ENCODE measurements at regions not wholly inside any gene's neighbourhood (a gene's known extent, or its start where the extent isn't known, plus 50 kb on each side); places are given as distances from the start of the nearest gene placed in this dataset.
"Not testable (repeated sequence)": the region's sequence is repeated elsewhere in the genome, so short reads cannot be mapped to it uniquely, and the experiment has no call there.

DNA sequence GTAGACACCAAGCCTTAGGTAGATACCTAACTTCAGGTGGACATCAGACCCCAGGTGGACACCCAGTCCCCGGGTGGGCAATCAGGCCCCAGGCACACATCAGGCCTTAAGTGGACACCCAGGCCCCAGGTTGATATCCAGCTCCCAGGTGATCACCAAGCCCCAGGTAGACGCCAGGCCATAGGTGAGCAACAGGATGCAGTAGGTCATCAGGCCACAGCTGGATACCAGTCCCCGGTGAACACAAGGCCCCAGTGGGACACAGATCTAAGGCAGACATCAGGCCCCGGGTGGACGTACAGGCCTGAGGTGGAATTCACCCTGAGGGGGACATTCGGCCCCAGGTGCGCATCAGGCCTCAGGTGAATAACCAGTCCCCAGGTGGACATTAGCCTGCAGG, 201.0 kb downstream of the POTEM start:
- not testable (repeated sequence) for H2BK120ac ChIP-seq (ENCODE audit: low read depth, low read length); H4K91ac ChIP-seq (ENCODE audit: low read depth, low read length, poor library complexity); H3K4me1 ChIP-seq (ENCODE audit: control insufficient read depth in 2 of 2, insufficient read depth in 1 of 2, low read depth in 1 of 2, low read length in 2 of 2); H3K18ac ChIP-seq (ENCODE audit: low read length); H2BK5ac ChIP-seq (ENCODE audit: low read length); H3K27me3 ChIP-seq (ENCODE audit: control insufficient read depth in 3 of 3, insufficient read depth in 3 of 3, low read depth in 1 of 3, low read length in 3 of 3); H3K14ac ChIP-seq (ENCODE audit: low read length); DNase-seq (ENCODE audit: low spot score); H3K9me3 ChIP-seq (replicated peaks in 1 of 2; ENCODE audit: control insufficient read depth in 2 of 2, insufficient read depth in 1 of 2, low read depth in 1 of 2, low read length in 2 of 2); H2BK12ac ChIP-seq (ENCODE audit: low read length); H3K4me3 ChIP-seq (ENCODE audit: low read length in 2 of 2); H3K9ac ChIP-seq (ENCODE audit: low read depth, low read length, poor library complexity); H3K36me3 ChIP-seq (replicated peaks in 1 of 2; ENCODE audit: control insufficient read depth in 2 of 2, insufficient read depth in 2 of 2, low read length in 2 of 2); H3K27ac ChIP-seq (replicated peaks; ENCODE audit: low read length); H4K8ac ChIP-seq (ENCODE audit: low read depth, low read length); H3K79me1 ChIP-seq (ENCODE audit: low read depth, low read length); H2AK5ac ChIP-seq (ENCODE audit: low read depth, low read length); H3K4ac ChIP-seq (ENCODE audit: low read length); H2BK15ac ChIP-seq (ENCODE audit: low read length); H2AFZ ChIP-seq (ENCODE audit: low read length); H3K4me2 ChIP-seq (ENCODE audit: insufficient read depth, low read length, poor library complexity, severe bottlenecking); H3K23ac ChIP-seq (ENCODE audit: low read depth, low read length, poor library complexity)
- WGBS, 2 donors (ENCODE audit: extremely low coverage in 2 of 2, insufficient read length in 2 of 2, insufficient replicate concordance in 1 of 2): no CpG with 5 or more reads among the region's 7 CpGs

DNA sequence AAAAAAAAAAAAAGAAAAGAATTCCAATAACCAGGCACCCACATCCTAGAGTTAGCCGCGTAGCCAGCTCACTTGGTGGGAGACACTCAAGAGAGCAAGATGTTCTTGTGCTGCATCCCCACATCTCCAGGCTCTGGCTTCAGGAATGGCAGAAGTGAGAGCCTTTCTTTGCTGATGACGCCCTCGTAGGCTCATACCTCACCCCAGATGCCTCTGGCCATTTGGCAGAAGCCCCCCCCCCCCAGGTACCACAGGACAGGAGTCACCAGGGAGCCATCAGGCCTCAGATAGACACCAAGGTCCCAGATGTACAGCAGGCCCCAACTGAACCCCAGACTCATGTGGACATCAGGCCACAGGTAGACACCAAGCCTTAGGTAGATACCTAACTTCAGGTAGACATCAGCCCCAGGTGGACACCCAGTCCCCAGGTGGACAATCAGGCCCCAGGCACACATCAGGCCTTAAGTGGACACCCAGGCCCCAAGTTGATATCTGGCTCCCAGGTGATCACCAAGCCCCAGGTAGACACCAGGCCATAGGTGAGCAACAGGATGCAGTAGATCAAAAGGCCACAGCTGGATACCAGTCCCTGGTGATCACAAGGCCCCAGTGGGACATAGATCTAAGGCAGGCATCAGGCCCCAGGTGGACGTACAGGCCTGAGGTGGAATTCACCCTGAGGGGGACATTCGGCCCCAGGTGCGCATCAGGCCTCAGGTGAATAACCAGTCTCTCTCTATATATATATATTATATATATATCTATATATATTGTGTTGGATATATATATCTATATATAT, 202.5 kb downstream of the POTEM start:
- not testable (repeated sequence) for H2AK5ac ChIP-seq (ENCODE audit: low read depth, low read length); H2BK15ac ChIP-seq (ENCODE audit: low read length); H4K91ac ChIP-seq (ENCODE audit: low read depth, low read length, poor library complexity); H3K4me3 ChIP-seq (ENCODE audit: low read length in 2 of 2); H3K18ac ChIP-seq (ENCODE audit: low read length); H3K4me1 ChIP-seq (ENCODE audit: control insufficient read depth in 2 of 2, insufficient read depth in 1 of 2, low read depth in 1 of 2, low read length in 2 of 2); H2AFZ ChIP-seq (ENCODE audit: low read length); H3K27ac ChIP-seq (replicated peaks; ENCODE audit: low read length); H3K9me3 ChIP-seq (replicated peaks in 1 of 2; ENCODE audit: control insufficient read depth in 2 of 2, insufficient read depth in 1 of 2, low read depth in 1 of 2, low read length in 2 of 2); H3K14ac ChIP-seq (ENCODE audit: low read length); H3K27me3 ChIP-seq (ENCODE audit: control insufficient read depth in 3 of 3, insufficient read depth in 3 of 3, low read depth in 1 of 3, low read length in 3 of 3); H3K4me2 ChIP-seq (ENCODE audit: insufficient read depth, low read length, poor library complexity, severe bottlenecking); H4K8ac ChIP-seq (ENCODE audit: low read depth, low read length); H3K36me3 ChIP-seq (replicated peaks in 1 of 2; ENCODE audit: control insufficient read depth in 2 of 2, insufficient read depth in 2 of 2, low read length in 2 of 2); H3K23ac ChIP-seq (ENCODE audit: low read depth, low read length, poor library complexity); H2BK12ac ChIP-seq (ENCODE audit: low read length); H3K4ac ChIP-seq (ENCODE audit: low read length); H2BK5ac ChIP-seq (ENCODE audit: low read length); H2BK120ac ChIP-seq (ENCODE audit: low read depth, low read length); H3K9ac ChIP-seq (ENCODE audit: low read depth, low read length, poor library complexity); DNase-seq (ENCODE audit: low spot score); H3K79me1 ChIP-seq (ENCODE audit: low read depth, low read length)
- no CpG with 5 or more reads among the region's 7 CpGs for WGBS, 2 donors (ENCODE audit: extremely low coverage in 2 of 2, insufficient read length in 2 of 2, insufficient replicate concordance in 1 of 2)

- not testable (repeated sequence) for H3K4me3 ChIP-seq (ENCODE audit: low read length in 2 of 2); H3K36me3 ChIP-seq (replicated peaks in 1 of 2; ENCODE audit: control insufficient read depth in 2 of 2, insufficient read depth in 2 of 2, low read length in 2 of 2); H2BK120ac ChIP-seq (ENCODE audit: low read depth, low read length); H2BK5ac ChIP-seq (ENCODE audit: low read length); H3K9ac ChIP-seq (ENCODE audit: low read depth, low read length, poor library complexity); H3K27me3 ChIP-seq (ENCODE audit: control insufficient read depth in 3 of 3, insufficient read depth in 3 of 3, low read depth in 1 of 3, low read length in 3 of 3); H3K4me1 ChIP-seq (ENCODE audit: control insufficient read depth in 2 of 2, insufficient read depth in 1 of 2, low read depth in 1 of 2, low read length in 2 of 2); H3K14ac ChIP-seq (ENCODE audit: low read length); H3K9me3 ChIP-seq (replicated peaks in 1 of 2; ENCODE audit: control insufficient read depth in 2 of 2, insufficient read depth in 1 of 2, low read depth in 1 of 2, low read length in 2 of 2); H3K79me1 ChIP-seq (ENCODE audit: low read depth, low read length); H3K18ac ChIP-seq (ENCODE audit: low read length); DNase-seq (ENCODE audit: low spot score); H3K4me2 ChIP-seq (ENCODE audit: insufficient read depth, low read length, poor library complexity, severe bottlenecking); H3K27ac ChIP-seq (replicated peaks; ENCODE audit: low read length); H3K23ac ChIP-seq (ENCODE audit: low read depth, low read length, poor library complexity); H2AFZ ChIP-seq (ENCODE audit: low read length); H2BK15ac ChIP-seq (ENCODE audit: low read length); H4K91ac ChIP-seq (ENCODE audit: low read depth, low read length, poor library complexity); H3K4ac ChIP-seq (ENCODE audit: low read length); H2AK5ac ChIP-seq (ENCODE audit: low read depth, low read length); H2BK12ac ChIP-seq (ENCODE audit: low read length); H4K8ac ChIP-seq (ENCODE audit: low read depth, low read length)
Measured at GRCh38 chr14:19172745-19173144, 205.5 kb downstream of the POTEM start.

DNA sequence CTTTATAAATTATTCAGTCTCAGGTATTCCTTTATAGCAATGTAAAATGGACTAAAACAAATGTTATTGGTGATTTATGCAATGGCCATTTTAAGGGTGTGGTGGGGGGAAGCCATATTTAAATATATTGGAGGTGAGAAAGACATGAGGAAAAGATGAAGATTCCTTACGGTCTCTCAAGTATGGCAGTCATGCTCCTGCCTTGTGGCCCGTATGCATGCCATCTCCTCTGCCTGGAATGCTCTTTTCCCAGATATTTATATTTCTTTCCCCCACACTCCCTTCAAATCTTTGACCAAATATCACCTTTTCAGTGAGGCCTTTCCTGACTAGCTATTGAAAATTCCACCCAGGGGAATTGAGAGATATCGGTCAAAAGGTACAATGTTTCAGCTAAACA, 206.0 kb downstream of the POTEM start:
- not testable (repeated sequence) for H3K79me1 ChIP-seq (ENCODE audit: low read depth, low read length); H2BK5ac ChIP-seq (ENCODE audit: low read length); H2AFZ ChIP-seq (ENCODE audit: low read length); H3K18ac ChIP-seq (ENCODE audit: low read length); H4K8ac ChIP-seq (ENCODE audit: low read depth, low read length); H4K91ac ChIP-seq (ENCODE audit: low read depth, low read length, poor library complexity); H3K4me2 ChIP-seq (ENCODE audit: insufficient read depth, low read length, poor library complexity, severe bottlenecking); H3K4me1 ChIP-seq (ENCODE audit: control insufficient read depth in 2 of 2, insufficient read depth in 1 of 2, low read depth in 1 of 2, low read length in 2 of 2); H2BK15ac ChIP-seq (ENCODE audit: low read length); H3K27me3 ChIP-seq (ENCODE audit: control insufficient read depth in 3 of 3, insufficient read depth in 3 of 3, low read depth in 1 of 3, low read length in 3 of 3); H3K4me3 ChIP-seq (ENCODE audit: low read length in 2 of 2); DNase-seq (ENCODE audit: low spot score); H3K23ac ChIP-seq (ENCODE audit: low read depth, low read length, poor library complexity); H3K4ac ChIP-seq (ENCODE audit: low read length); H3K9me3 ChIP-seq (replicated peaks in 1 of 2; ENCODE audit: control insufficient read depth in 2 of 2, insufficient read depth in 1 of 2, low read depth in 1 of 2, low read length in 2 of 2); H2BK12ac ChIP-seq (ENCODE audit: low read length); H3K14ac ChIP-seq (ENCODE audit: low read length); H3K9ac ChIP-seq (ENCODE audit: low read depth, low read length, poor library complexity); H2BK120ac ChIP-seq (ENCODE audit: low read depth, low read length); H2AK5ac ChIP-seq (ENCODE audit: low read depth, low read length); H3K27ac ChIP-seq (replicated peaks; ENCODE audit: low read length); H3K36me3 ChIP-seq (replicated peaks in 1 of 2; ENCODE audit: control insufficient read depth in 2 of 2, insufficient read depth in 2 of 2, low read length in 2 of 2)
- no CpG with 5 or more reads among the region's 3 CpGs for WGBS, 2 donors (ENCODE audit: extremely low coverage in 2 of 2, insufficient read length in 2 of 2, insufficient replicate concordance in 1 of 2)
